ENCODE measurements at regions not wholly inside any gene's neighbourhood (a gene's known extent, or its start where the extent isn't known, plus 50 kb on each side); places are given as distances from the start of the nearest gene placed in this dataset.

DNA sequence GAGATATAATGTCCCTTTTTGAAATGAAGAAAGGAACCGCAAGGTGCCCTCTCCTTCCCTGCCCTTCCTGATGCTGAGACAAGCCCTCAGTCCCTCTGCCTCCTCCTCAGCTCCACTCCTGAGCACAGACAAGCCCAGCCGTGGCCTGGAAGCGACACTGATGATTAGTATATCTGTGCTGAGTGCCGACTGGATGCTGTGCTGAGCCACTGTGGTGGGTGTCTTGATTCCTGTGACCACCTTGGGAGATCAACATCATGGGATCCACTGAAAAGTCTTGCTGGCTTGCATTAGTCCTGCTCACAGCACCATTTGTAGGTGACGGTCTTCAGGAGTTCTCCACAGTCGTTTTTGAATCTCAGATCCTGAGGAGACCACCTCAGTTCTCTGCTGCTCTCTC lies 59.5 kb upstream of the HGFAC start:
- DNase-seq (ENCODE audit: low read depth), result no peak

- DNase-seq (ENCODE audit: low read depth), result no peak
Observed at GRCh38 chr4:3384391-3384770, 57.4 kb upstream of the HGFAC start.

- no peak for DNase-seq (ENCODE audit: low read depth)
Observed at GRCh38 chr4:3384771-3385710, 56.7 kb upstream of the HGFAC start.

GRCh38 chr4:3385711-3386420 lies 55.9 kb upstream of the HGFAC start:
- DNase-seq (ENCODE audit: low read depth), result no peak

- no peak for DNase-seq (ENCODE audit: low read depth)
Observed at GRCh38 chr4:3386526-3386925, 55.2 kb upstream of the HGFAC start.

DNA sequence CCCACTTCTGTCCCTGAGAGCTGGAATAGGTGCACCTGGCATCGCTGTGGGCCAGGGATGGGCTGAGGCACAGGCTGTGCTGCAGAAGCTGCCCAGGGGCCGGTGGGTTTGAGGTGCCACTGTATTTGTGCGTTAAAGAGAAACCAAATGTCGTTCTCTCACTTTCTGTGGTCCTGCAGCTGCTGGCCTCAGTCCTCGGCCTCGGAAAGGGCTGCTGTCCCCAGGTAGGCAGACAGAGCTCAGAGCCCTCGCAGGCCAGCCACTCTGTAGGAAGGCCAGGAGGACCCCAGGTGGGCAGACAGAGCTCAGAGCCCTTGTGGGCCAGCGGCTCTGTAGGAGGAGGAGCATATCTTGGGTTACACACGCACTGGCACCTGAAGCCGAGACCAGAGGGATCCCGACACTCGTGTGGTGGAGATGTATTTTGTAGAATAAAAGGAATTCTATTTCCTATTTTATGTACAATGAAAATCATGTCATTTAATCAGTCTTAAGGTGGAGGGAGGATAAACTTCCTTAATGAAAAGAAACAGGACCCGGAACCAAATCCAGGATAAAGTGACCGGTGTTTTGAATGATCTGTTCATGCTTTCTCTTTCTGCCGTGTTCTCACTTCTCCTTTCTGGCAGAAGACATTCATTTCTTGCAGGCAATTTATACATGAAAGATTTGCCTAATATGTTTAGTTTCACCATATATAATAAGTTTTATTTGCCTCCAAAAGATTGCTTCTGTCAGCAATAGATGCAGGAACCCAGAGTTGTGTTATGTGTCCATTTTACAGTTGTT lies 54.4 kb upstream of the HGFAC start:
- DNase-seq (ENCODE audit: low read depth), result no peak

DNA sequence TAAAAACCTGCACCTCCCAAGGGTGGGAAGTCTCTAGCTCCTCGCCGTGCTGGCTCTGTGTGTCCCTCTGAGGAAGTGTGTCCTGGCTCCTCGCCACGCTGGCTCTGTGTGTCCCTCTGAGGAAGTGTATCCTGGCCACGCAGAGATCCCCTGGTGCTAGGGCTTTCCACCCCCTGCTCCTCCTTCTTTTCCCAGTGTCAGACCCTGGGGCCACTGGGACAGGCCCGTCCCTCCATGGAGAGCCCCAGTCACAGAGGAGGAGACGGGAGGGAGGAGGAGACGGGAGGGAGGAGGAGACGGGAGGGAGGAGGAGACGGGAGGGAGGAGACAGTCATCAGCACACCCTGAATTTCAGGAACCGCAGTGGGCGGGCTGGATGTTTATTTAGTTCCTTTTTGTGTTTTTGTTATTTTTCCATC lies 53.8 kb upstream of the HGFAC start:
- DNase-seq (ENCODE audit: low read depth), result peak; percentile 38

- peak; percentile 92 for DNase-seq (ENCODE audit: low read depth)
Observed at GRCh38 chr4:3388471-3389232, 53.1 kb upstream of the HGFAC start.

- DNase-seq (ENCODE audit: low read depth), result no peak
Observed at GRCh38 chr4:3389233-3390215, 52.2 kb upstream of the HGFAC start.

GRCh38 chr4:3390288-3390811 lies 51.4 kb upstream of the HGFAC start:
- no peak for DNase-seq (ENCODE audit: low read depth)

DNA sequence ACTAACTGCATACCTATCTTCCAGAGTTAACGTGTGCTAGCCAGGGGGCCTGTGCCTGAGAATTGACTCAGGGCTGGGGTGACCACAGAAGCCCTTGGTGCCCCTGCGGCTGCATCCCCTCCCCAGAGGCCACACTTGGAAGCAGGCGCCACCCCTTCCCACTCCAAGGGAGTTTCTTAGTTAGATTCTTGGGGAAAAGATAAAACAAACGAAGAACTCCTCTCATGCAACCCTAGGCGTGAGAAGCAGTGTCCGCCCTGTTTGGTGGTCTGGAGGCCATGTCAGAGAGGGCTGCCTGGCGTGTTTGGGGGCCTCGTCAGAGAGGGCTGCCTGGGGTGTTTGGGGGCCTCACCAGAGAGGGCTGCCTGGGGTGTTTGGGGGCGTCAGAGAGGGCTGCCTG lies 50.3 kb upstream of the HGFAC start:
- no peak for DNase-seq (ENCODE audit: low read depth)
